Progenitor cell of endocrine pancreas (in vitro differentiated cells): ENCODE measurements at regions not wholly inside any gene's neighbourhood (a gene's known extent, or its start where the extent isn't known, plus 50 kb on each side); places are given as distances from the start of the nearest gene placed in this dataset.

Experiments used
- DNase-seq: peaks from one replicate; pipeline ENCODE4 v3.0.0; 2021; ENCODE audit warnings: low spot score; ENCODE audit not compliant: unreplicated experiment
- H3K27ac Mint-ChIP-seq: 2 replicates; pipeline ENCODE4 v1.8.0; 2021; ENCODE audit warnings: mild to moderate bottlenecking, moderate library complexity, mixed read lengths
- H3K27me3 Mint-ChIP-seq: 2 replicates; pipeline ENCODE4 v1.8.0; 2021; ENCODE audit warnings: mixed read lengths
- H3K36me3 Mint-ChIP-seq: 2 replicates; pipeline ENCODE4 v1.8.0; 2022; ENCODE audit warnings: mixed read lengths; ENCODE audit not compliant: insufficient read depth
- H3K4me1 Mint-ChIP-seq: 2 replicates; pipeline ENCODE4 v1.8.0; 2021; ENCODE audit warnings: low read depth, mixed read lengths
- H3K4me3 Mint-ChIP-seq: 2 replicates; pipeline ENCODE4 v1.8.0; 2021; ENCODE audit warnings: low read depth, mild to moderate bottlenecking, moderate library complexity, mixed read lengths
- H3K9me3 Mint-ChIP-seq: 2 replicates; pipeline ENCODE4 v1.8.0; 2021; ENCODE audit warnings: low read depth, mixed read lengths
- CTCF ChIP-seq: fragments of 200-600 bp; sonication (generic); IDR thresholded peaks from one replicate; pipeline ENCODE4 v1.5.0; 2021; ENCODE audit warnings: antibody characterized with exemption, mild to moderate bottlenecking; ENCODE audit not compliant: unreplicated experiment

- no peak overlapping the region for H3K27ac Mint-ChIP-seq
- no peaks in the 10 kb centered on the region for H3K36me3 Mint-ChIP-seq
- no peak for TF ChIP-seq CTCF
- DNase-seq, result no peak
- no peaks in the 10 kb centered on the region for H3K4me1 Mint-ChIP-seq
- H3K9me3 Mint-ChIP-seq, result no peaks in the 10 kb centered on the region
- no peak overlapping the region for H3K4me3 Mint-ChIP-seq
- no peaks in the 10 kb centered on the region for H3K27me3 Mint-ChIP-seq
Observed at GRCh38 chr3:71972031-71972430, 187.1 kb upstream of the PROK2 start.

DNA sequence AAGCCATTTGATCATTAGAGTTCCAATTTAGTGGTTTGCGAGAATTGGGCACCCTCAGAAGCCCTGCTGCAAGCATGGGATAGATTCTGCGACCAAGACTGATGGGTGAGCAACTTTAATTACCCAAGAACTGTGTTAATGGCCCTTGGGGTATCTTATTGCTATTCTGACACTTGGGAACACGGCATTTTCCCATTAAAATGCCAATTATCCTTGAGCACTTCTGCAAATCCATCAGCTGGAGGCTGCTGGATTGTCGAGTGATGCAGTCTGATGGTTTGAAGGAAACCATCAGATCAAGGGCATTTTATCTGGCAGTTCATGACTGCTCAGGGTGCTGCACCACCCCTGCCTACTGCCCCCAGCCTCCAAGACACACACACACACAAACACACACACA lies 183.6 kb upstream of the PROK2 start:
- H3K4me1 Mint-ChIP-seq, result no peaks in the 10 kb centered on the region
- no peak overlapping the region for H3K4me3 Mint-ChIP-seq
- H3K27ac Mint-ChIP-seq, result no peak overlapping the region
- peaks cover 6% of the 10 kb centered on the region for H3K27me3 Mint-ChIP-seq
- TF ChIP-seq CTCF, result no peak
- no peaks in the 10 kb centered on the region for H3K9me3 Mint-ChIP-seq
- H3K36me3 Mint-ChIP-seq, result no peaks in the 10 kb centered on the region
- no peak for DNase-seq

DNA sequence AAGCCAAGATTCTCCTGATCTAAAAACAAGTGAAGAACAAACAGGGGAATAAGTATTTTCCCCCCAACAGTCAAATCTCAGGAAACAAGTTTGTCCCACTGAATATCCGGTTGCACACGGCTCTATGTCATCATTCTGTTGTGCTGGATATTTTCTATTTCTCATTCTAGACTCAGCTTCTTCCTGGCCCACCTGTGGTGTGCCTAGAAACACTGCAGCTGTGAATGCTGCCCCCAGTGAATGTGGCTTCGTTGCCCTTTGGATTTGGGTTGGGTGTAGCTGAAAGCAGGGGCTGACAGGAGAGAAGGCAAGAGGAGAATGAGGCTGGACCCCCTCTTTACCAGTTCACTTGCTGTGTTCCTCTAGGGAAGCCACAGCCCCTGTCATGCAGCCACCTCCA lies 181.2 kb upstream of the PROK2 start:
- H3K36me3 Mint-ChIP-seq, result no peaks in the 10 kb centered on the region
- H3K27ac Mint-ChIP-seq, result no peak overlapping the region
- TF ChIP-seq CTCF, result no peak
- DNase-seq, result no peak
- H3K9me3 Mint-ChIP-seq, result no peaks in the 10 kb centered on the region
- no peak overlapping the region for H3K4me3 Mint-ChIP-seq
- H3K4me1 Mint-ChIP-seq, result no peaks in the 10 kb centered on the region
- peaks cover 11% of the 10 kb centered on the region for H3K27me3 Mint-ChIP-seq

- Mint-ChIP-seq H3K36me3 (no peaks in the 10 kb centered on the region), H3K27me3 (peaks cover 11% of the 10 kb centered on the region), H3K4me3 (no peak overlapping the region), H3K27ac (no peak overlapping the region), H3K9me3 (no peaks in the 10 kb centered on the region), H3K4me1 (no peaks in the 10 kb centered on the region)
- TF ChIP-seq CTCF, result no peak
- DNase-seq, result no peak
Observed at GRCh38 chr3:71964170-71964569, 179.2 kb upstream of the PROK2 start.

DNA sequence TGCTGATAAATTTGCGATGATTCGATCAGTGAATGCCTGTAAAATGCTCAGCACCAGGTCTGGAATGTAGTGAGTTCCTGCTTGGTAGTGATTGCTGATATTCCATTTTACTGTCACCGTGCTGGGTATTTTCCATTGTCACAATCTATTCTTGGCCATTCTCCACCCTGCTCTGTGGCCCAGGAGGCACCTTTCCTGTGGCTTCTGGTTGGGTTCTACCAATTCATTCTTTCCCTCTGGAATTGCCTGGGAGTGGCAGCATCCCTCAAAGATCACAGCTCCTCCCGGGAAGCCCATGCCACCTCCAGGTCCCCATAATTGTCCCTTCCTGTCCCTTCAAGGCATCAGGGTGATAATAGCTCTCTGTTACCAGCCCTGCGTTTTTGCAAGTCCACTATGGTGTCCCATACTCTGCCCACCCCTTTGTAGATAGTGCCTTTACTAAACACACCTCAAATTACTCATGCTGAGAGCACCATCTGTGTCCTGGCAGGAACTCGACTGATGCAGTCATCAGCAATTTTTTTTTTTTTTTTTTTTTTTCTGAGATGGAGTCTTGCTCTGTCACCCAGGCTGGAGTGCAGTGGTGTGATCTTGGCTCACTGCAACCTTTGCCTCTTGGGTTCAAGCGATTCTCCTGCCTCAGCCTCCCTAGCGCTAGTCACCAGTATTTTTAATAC lies 177.8 kb upstream of the PROK2 start:
- no peak for TF ChIP-seq CTCF
- Mint-ChIP-seq H3K4me3 (no peak overlapping the region), H3K27ac (no peak overlapping the region), H3K36me3 (no peaks in the 10 kb centered on the region), H3K27me3 (peaks cover 11% of the 10 kb centered on the region), H3K4me1 (no peaks in the 10 kb centered on the region), H3K9me3 (no peaks in the 10 kb centered on the region)
- DNase-seq, result no peak
